ENCODE measurements at regions not wholly inside any gene's neighbourhood (a gene's known extent, or its start where the extent isn't known, plus 50 kb on each side); places are given as distances from the start of the nearest gene placed in this dataset.

- DNase-seq (no peak), ATAC-seq (no peak)
- no peak overlapping the region for H3K4me3 ChIP-seq
- no peaks in the 10 kb centered on the region for H3K27me3 ChIP-seq
- TF ChIP-seq POLR2A (IDR thresholded peaks at IDR 0.05): no peak
- no peak for TF ChIP-seq CTCF (IDR thresholded peaks at IDR 0.05)
- WGBS, 2 donors: 72 to 79% methylated on average over 8 of the region's 8 CpGs
- H3K4me1 ChIP-seq: no peaks in the 10 kb centered on the region
- intact Hi-C loops (cut with DNase I): no loop called here
- no peak overlapping the region for H3K27ac ChIP-seq
- H3K9me3 ChIP-seq: no peaks in the 10 kb centered on the region
- H3K36me3 ChIP-seq (replicated peaks in 1 of 2; ENCODE audit: insufficient read depth in 1 of 2, low read depth in 2 of 2): no peaks in the 10 kb centered on the region
Observed at GRCh38 chr7:25704413-25704812, 447.6 kb upstream of the NFE2L3 start.

DNA sequence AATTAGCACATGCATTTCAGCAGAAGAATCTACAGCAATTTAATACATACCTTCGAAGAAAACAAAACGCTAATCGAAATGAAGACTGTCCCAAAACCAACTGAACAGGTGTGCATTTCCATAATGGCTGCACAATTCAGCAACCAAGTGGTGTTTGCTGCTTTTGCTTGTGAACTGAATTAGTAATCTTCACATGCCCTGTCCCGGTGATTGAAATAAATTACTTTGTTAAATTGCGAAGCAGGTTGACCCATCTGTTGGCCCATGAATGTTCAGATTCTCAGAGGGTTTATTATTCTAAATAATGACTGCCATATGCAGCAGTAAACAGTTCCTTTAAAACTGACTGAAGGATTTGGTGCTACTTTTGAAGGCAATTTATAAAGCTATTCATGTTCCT is 445.2 kb upstream of the NFE2L3 start:
- no peaks in the 10 kb centered on the region for H3K36me3 ChIP-seq (replicated peaks in 1 of 2; ENCODE audit: insufficient read depth in 1 of 2, low read depth in 2 of 2)
- no peaks in the 10 kb centered on the region for H3K4me1 ChIP-seq
- TF ChIP-seq CTCF (IDR thresholded peaks at IDR 0.05) (no peak), POLR2A (IDR thresholded peaks at IDR 0.05) (no peak)
- no peaks in the 10 kb centered on the region for H3K27me3 ChIP-seq
- no peak overlapping the region for H3K4me3 ChIP-seq
- 79 to 91% methylated on average over 5 of the region's 5 CpGs for WGBS, 2 donors
- ATAC-seq (no peak), DNase-seq (no peak)
- intact Hi-C loops (cut with DNase I): no loop called here
- no peaks in the 10 kb centered on the region for H3K9me3 ChIP-seq
- no peak overlapping the region for H3K27ac ChIP-seq

- Histone ChIP-seq H3K4me1 (no peaks in the 10 kb centered on the region), H3K27ac (no peak overlapping the region), H3K36me3 (replicated peaks in 1 of 2; ENCODE audit: insufficient read depth in 1 of 2, low read depth in 2 of 2) (no peaks in the 10 kb centered on the region), H3K27me3 (no peaks in the 10 kb centered on the region), H3K4me3 (no peak overlapping the region), H3K9me3 (no peaks in the 10 kb centered on the region)
- 38 to 42% methylated on average over 9 of the region's 9 CpGs for WGBS, 2 donors
- no peak for DNase-seq
- ATAC-seq: no peak
- intact Hi-C loops (cut with DNase I): no loop called here
- TF ChIP-seq POLR2A (IDR thresholded peaks at IDR 0.05) (no peak), CTCF (IDR thresholded peaks at IDR 0.05) (no peak)
Observed at GRCh38 chr7:25707768-25708620, 444.0 kb upstream of the NFE2L3 start.

DNA sequence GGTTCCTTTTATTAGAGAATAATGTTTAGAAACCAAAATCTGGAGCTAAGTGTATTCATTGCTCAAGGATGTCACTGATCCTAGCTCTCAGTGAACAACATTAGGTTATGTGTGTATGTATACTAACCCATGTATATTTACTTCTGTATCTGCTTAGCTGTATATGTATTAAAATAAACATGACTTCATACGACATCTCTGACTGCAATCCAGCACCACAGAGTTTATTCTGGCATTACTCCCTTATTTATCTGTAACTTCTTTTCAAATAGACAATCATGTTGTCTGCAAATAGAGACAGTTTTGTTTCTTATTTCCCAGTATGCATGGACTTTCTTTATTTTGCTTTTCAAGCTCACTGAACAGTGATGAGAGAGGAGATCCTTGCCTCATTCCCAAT is 441.0 kb upstream of the NFE2L3 start:
- 43 to 77% methylated on average over 1 of the region's 1 CpG for WGBS, 2 donors
- no peaks in the 10 kb centered on the region for H3K9me3 ChIP-seq
- no peak overlapping the region for H3K27ac ChIP-seq
- TF ChIP-seq POLR2A (IDR thresholded peaks at IDR 0.05) (no peak), CTCF (IDR thresholded peaks at IDR 0.05) (no peak)
- H3K4me1 ChIP-seq: no peaks in the 10 kb centered on the region
- no peak for DNase-seq
- no peak overlapping the region for H3K4me3 ChIP-seq
- no peak for ATAC-seq
- H3K36me3 ChIP-seq (replicated peaks in 1 of 2; ENCODE audit: insufficient read depth in 1 of 2, low read depth in 2 of 2): no peaks in the 10 kb centered on the region
- no peaks in the 10 kb centered on the region for H3K27me3 ChIP-seq
- intact Hi-C loops (cut with DNase I): no loop called here

- H3K9me3 ChIP-seq: no peaks in the 10 kb centered on the region
- intact Hi-C loops (cut with DNase I): no loop called here
- H3K27me3 ChIP-seq: no peaks in the 10 kb centered on the region
- TF ChIP-seq CTCF (IDR thresholded peaks at IDR 0.05) (no peak), POLR2A (IDR thresholded peaks at IDR 0.05) (no peak)
- H3K4me1 ChIP-seq: no peaks in the 10 kb centered on the region
- no peaks in the 10 kb centered on the region for H3K36me3 ChIP-seq (replicated peaks in 1 of 2; ENCODE audit: insufficient read depth in 1 of 2, low read depth in 2 of 2)
- no peak overlapping the region for H3K4me3 ChIP-seq
- ATAC-seq (no peak), DNase-seq (no peak)
- H3K27ac ChIP-seq: no peak overlapping the region
- WGBS, 2 donors: 79 to 89% methylated on average over 1 of the region's 1 CpG
Observed at GRCh38 chr7:25711940-25712339, 440.1 kb upstream of the NFE2L3 start.
